ENCODE measurements at regions not wholly inside any gene's neighbourhood (a gene's known extent, or its start where the extent isn't known, plus 50 kb on each side); places are given as distances from the start of the nearest gene placed in this dataset.

DNA sequence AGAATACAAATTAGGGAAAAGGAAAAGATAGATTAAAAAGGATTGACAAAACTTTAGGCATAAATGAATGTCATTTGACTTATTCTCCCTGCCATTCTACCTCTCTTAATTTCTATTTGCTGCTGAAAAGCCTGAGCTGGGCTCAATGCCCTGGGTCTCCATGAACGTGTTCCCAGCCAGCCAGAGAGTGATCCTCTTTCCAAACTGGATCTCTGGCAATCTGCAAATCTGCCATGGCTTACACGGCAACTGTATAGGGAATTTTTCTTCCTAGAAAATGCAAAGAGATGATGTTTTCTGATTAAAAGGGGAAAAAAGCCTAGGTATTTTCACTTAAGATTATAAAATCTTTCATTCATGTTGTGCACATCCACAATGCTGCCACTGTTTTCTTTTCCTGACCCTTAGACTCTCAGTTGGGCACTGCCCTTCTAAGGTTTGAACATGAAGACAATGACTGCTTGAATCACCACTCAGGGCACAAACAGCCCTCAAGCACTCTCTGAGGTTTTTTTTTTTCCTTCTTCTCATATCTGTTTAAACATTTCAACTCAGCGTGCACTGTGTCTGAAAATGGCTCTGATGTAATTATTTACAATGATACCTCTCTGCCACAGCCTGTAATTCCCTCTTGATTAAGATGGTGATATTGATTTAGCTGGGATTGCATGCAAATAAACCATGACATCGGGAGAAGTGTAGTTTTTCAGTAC is 60.3 kb downstream of the DACT1 start:
- no peak for DNase-seq

- no peak for DNase-seq
Measured at GRCh38 chr14:58699681-58700205, 62.0 kb downstream of the DACT1 start.

- DNase-seq = no peak
Measured at GRCh38 chr14:58701156-58701555, 63.4 kb downstream of the DACT1 start.

DNA sequence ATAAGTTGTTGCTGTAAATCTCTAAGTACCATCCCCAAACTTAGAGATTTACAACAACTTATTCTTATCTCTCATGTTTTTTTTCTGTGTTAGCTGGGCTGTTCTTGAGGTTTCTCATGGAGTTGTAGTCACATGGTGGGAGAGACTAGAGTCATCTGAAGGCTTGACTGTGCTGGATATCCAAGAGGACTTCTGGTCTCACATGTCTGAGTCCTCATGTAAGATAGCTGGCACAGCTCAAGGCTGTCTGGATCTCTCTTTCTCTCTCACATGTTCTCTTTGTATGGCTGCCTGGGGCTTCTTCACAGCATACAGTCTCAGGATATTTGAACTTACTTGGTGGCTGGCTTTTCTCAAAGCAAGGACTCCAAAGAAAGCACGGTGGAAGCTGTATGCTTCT is 63.8 kb downstream of the DACT1 start:
- no peak for DNase-seq

DNA sequence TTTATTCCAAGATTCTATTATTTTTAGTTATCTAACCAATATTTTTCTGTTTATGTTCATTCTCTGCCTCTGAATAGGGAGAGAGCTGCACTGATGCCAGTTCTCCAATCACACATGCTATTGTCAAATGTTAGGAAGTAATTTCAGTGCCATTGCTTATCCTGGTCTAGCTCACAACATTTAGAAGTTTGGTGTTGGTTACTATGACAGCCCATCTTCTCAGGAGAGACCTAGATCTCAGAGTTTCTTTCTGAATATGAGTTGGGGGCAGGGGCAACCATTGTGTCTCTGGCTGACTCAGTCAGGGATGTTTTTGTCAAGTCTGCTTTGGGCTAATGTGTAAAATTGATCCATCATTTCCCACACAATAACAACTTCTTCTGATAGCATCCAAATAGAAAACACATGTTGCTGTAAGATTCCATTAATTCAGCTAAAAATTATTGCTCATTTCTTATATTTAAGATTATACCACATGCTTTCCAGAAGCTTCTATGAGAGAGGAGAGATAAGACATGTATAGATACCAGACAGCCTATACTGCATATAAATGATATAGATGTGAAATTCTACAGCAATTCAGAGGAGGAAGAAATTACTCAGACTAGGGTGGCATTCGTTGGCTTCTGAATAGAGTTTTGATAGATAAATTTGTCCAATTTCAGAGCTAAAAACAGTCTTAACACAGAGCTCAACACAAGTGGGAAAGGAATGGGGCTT is 64.8 kb downstream of the DACT1 start:
- no peak for DNase-seq

GRCh38 chr14:58703161-58703506 is 65.4 kb downstream of the DACT1 start:
- DNase-seq = no peak

GRCh38 chr14:58705066-58705465 is 67.3 kb downstream of the DACT1 start:
- no peak for DNase-seq

- no peak for DNase-seq
Measured at GRCh38 chr14:58707949-58708348, 70.2 kb downstream of the DACT1 start.

DNA sequence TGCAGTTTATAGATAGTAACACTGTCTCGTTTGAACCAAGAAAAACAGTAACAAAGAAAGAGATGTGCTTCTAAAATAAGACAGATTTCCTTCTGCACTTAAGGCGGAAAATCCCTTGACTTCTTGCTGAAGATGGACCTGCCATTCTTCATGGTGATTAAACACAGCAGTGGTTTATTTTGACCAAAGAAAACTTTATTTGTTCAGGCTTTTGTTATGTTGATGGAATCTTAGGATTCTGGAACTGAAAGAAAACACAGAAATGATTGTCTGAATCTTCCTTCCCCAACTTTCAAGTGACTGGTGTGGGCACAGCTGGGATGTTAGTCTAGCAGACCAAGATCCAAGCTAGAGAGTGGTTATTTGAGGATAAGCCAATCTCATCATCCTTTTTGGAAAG is 72.2 kb downstream of the DACT1 start:
- DNase-seq = no peak

- DNase-seq = no peak
Measured at GRCh38 chr14:58711382-58711781, 73.6 kb downstream of the DACT1 start.

GRCh38 chr14:58712357-58712756 is 74.6 kb downstream of the DACT1 start:
- DNase-seq = no peak

DNA sequence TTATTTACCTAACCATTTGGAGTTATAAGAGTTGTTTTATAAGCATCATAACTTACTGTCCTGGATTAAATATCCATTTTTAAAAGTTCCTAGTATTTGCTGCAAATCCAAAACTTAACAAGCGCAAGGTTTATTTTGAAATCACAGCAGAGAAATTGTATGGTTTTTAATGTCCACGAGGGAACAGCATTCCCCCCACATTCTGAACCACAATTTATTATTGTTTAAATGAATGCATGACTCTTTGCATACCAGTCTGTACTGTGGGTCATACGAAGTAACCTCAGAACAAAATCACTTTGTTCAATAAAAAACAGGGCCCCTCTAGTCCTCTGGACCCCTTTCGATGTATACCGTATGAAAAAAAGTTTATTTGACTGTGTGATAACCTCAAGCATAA is 75.9 kb downstream of the DACT1 start:
- no peak for DNase-seq

DNA sequence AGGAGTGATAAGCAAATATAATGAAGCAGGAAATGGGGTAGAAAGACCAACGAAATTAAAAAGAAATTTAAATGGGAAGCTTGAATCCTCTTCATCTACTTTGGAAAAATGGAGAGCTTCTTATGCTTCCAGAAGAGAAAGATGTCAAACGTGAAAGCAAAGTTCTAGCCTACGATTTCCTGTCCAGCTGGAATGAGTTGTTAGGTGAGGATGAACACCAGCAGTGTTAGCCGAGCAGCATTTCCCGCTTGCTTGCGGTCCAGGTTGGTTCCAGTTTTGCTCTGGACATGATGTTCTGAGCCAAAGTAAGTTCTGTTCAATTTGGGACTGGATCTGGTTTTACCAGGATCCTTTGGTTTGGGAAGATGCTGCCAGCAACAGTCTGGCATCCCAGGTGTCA is 78.9 kb downstream of the DACT1 start:
- no peak for DNase-seq

GRCh38 chr14:58717211-58717610 is 79.4 kb downstream of the DACT1 start:
- DNase-seq = no peak

DNA sequence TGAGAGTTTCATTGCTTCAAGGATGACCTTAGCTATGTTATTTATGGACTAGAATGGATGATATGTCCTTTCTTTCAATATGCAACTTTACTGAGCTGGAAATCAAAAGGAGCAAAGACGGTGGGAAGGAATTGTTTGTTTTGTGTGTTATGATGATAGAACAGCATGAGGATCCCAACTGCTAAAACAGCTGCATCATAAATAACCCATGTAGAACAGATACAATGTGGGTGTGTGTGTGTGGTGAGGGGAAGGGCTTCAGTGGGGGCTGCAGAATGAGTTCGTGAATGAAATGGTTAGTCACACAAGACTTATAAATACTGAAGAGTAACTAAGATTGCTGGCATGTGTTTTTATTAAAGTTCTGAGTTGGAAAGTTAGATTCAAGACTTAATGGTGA is 80.1 kb downstream of the DACT1 start:
- DNase-seq = no peak

DNA sequence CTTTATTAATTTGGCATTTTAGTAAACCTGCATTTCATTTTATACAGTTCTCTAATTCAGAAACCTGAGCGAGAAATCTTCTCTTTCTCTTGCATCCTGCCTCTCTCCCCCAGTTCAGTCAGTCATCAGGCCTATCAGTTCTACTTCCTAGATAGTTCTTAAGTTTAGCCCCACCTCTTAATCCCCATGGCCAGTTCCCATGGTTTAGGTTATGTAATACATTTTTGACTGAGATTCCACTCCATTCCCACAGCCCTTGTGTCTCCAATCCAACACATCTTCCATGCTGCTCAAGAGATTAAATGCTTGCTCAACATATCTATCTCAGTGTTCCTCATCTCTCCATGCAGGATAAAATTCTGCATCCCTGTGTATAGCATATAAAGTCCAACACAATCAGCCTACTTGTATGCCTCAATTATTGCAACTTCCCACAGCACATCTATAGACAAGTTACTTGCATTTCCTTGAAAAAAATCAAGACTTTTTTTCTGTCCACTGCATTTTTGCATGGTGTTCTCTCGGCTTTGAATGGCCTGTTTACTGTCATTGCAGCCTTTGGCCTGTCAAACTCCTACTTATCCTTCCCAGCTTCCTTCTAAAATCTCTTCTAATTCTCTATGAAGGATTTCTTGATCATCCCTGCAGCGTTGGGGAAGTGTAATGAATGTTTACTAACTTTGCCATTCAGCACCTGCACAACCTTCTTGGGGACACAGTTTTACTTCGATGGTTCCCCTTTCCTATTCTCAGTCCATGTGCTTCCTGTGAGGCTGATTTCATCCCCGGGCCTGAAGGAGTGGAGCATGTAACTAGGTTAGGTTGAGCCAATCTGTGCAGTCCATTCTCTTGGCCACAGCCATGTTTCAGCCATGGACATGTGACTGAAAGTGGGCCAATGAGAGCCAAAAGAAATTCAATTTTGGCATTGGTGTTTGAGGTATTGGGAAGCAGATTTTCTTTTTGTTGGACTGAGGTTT is 80.8 kb downstream of the DACT1 start:
- no peak for DNase-seq

DNA sequence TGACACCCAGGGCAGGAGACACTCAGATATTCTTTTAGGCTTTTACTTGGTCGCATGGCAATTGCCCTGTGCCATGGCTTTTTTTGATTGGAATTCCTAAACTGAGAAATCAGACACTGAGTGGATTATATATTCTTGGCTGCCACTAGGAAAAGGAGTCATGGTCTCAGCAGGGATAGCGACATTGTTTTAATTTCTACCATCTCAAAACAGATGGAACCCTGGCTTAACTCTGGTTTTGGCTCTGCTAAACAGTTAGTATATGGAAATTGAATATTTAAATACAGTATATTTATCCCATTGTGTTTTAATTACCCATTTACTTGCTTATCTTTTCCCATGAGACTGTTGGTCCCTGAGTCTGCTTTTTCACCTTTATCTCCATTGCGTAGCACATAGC is 84.0 kb downstream of the DACT1 start:
- DNase-seq = no peak

GRCh38 chr14:58722441-58722840 is 84.7 kb downstream of the DACT1 start:
- no peak for DNase-seq

- DNase-seq = no peak
Measured at GRCh38 chr14:58724206-58724605, 86.4 kb downstream of the DACT1 start.

DNA sequence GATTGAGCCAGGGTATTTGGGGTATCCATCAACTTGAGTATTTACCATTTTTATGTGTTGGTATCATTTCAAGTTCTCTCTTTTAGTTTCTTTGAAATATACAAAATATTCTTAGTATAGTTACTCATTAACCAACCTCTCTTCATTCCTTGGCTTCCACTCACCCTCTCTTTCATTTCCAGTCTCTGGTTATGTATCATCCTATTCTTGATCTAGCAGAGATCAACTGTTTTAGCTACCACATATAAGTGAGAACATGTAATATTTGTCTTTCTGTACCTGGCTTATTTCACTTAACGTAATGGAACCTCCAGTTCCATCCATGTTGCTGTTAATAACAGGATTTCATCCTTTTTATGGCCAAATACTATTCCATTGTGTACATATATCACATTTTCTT is 86.9 kb downstream of the DACT1 start:
- DNase-seq = no peak

GRCh38 chr14:58725226-58725625 is 87.5 kb downstream of the DACT1 start:
- DNase-seq = no peak

GRCh38 chr14:58725871-58726270 is 88.1 kb downstream of the DACT1 start:
- no peak for DNase-seq

DNA sequence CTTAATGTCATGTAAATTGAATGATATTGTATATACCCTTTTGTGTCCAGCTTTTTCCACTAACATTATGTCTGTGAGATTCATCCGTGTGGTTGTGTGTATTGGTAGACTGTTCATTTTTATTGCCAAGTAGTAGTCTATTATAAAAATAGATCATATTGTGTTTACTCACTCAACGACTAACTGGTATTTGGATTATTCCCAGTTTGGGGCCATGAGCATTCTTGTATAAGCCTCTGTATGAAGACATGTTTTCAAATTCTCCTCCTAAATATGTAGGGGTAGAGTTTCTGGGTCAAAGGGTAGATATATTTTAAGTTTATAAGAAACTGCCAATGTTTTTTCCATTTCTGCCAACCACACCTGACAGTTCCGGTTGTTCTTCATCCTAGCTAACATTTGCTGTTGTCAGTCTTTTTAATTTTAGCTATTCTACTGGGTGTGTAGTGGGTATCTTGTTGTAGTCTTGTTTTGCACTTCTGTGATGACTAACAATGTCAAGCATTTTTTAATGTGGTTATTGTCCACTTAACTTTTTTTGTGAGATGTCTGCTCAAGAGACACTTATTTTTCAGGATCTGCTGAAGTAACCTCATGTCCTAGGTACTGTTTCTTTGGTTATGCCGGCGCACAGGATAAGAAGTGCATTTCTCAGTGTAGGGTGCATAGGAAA is 93.2 kb downstream of the DACT1 start:
- DNase-seq = no peak

All from activated naive CD4-positive, alpha-beta T cell (primary cell).